Neural cell (in vitro differentiated cells): ENCODE measurements at regions not wholly inside any gene's neighbourhood (a gene's known extent, or its start where the extent isn't known, plus 50 kb on each side); places are given as distances from the start of the nearest gene placed in this dataset.

Experiments used
- H2AFZ ChIP-seq: fragments of 200-600, 300-800 bp; sonication (generic), shearing (Covaris generic); 2 replicates; pipeline ENCODE4 v1.6.0; 2014; ENCODE audit warnings: low read depth, mild to moderate bottlenecking, antibody characterized with exemption, low read length, moderate library complexity
- H3F3A ChIP-seq: fragments of 200-600 bp; shearing (Covaris generic); 2 replicates; pipeline ENCODE4 v1.6.1; 2016; ENCODE audit warnings: mild to moderate bottlenecking, moderate library complexity, mixed read lengths, antibody characterized with exemption, low read length; ENCODE audit not compliant: insufficient read depth, poor library complexity, severe bottlenecking
- H3K27ac ChIP-seq: fragments of 200-600, 300-800 bp; sonication (generic), shearing (Covaris generic); 2 replicates; pipeline ENCODE4 v1.5.1; 2014; ENCODE audit warnings: mild to moderate bottlenecking, low read length, moderate library complexity
- H3K27me3 ChIP-seq: fragments of 300-800, 200-600 bp; sonication (generic), shearing (Covaris generic); 2 replicates; pipeline ENCODE4 v1.6.0; 2014; ENCODE audit warnings: mild to moderate bottlenecking, low read depth, low read length, moderate library complexity; ENCODE audit not compliant: insufficient read depth
- H3K36me3 ChIP-seq: fragments of 300-800, 200-600 bp; sonication (generic), shearing (Covaris generic); 2 replicates; pipeline ENCODE4 v1.5.1; 2014; ENCODE audit warnings: mild to moderate bottlenecking, antibody characterized with exemption, low read length, moderate library complexity; ENCODE audit not compliant: insufficient read depth
- H3K4me2 ChIP-seq: fragments of 300-800, 200-600 bp; sonication (generic), shearing (Covaris generic); 2 replicates; pipeline ENCODE4 v1.6.0; 2014; ENCODE audit warnings: mild to moderate bottlenecking, low read length
- H3K4me3 ChIP-seq: fragments of 300-800, 200-600 bp; sonication (generic), shearing (Covaris generic); 2 replicates; pipeline ENCODE4 v1.5.1; 2014; ENCODE audit warnings: mild to moderate bottlenecking, low read length, moderate library complexity
- H3K79me2 ChIP-seq: fragments of 200-600 bp; shearing (Covaris generic); replicated peaks from 2 replicates; pipeline ENCODE4 v1.6.0; 2014; ENCODE audit warnings: mild to moderate bottlenecking, low read length, moderate library complexity; ENCODE audit not compliant: insufficient read depth
- H3K9ac ChIP-seq: fragments of 300-800, 200-600 bp; sonication (generic), shearing (Covaris generic); 2 replicates; pipeline ENCODE4 v1.6.1; 2016; ENCODE audit warnings: mild to moderate bottlenecking, low read length, mixed read lengths
- H3K9me2 ChIP-seq: fragments of 200-600 bp; shearing (Covaris generic); 2 replicates; pipeline ENCODE4 v1.6.1; 2016; ENCODE audit warnings: mild to moderate bottlenecking, low read length, mixed read lengths; ENCODE audit not compliant: insufficient read depth
- H3K9me3 ChIP-seq: fragments of 200-600, 300-800 bp; sonication (generic), shearing (Covaris generic); 2 replicates; pipeline ENCODE4 v1.6.1; 2016; ENCODE audit warnings: mild to moderate bottlenecking, mixed run types, low read length, moderate library complexity, mixed read lengths
- H4K20me1 ChIP-seq: fragments of 200-600 bp; shearing (Covaris generic); 2 replicates; pipeline ENCODE4 v1.6.1; 2016; ENCODE audit warnings: mild to moderate bottlenecking, mixed run types; ENCODE audit not compliant: insufficient read depth
- CTCF ChIP-seq: fragments of 450-650 bp; IDR thresholded peaks from 2 replicates; pipeline ENCODE4 v1.5.1; 2014; ENCODE audit warnings: antibody characterized with exemption, mild to moderate bottlenecking, moderate library complexity; ENCODE audit not compliant: poor library complexity, severe bottlenecking
- EP300 ChIP-seq: fragments of 450-650 bp; conservative IDR thresholded peaks from 2 replicates; pipeline ENCODE4 v1.6.1; 2014; ENCODE audit warnings: antibody characterized with exemption, mild to moderate bottlenecking, moderate library complexity; ENCODE audit not compliant: poor library complexity, severe bottlenecking
- EZH2 ChIP-seq: fragments of 200-600, 300-800 bp; shearing (Covaris generic), sonication (generic); IDR thresholded peaks from 2 replicates; pipeline ENCODE4 v1.6.1; 2014; ENCODE audit warnings: antibody characterized with exemption, low read length, borderline replicate concordance, mild to moderate bottlenecking; ENCODE audit not compliant: insufficient read depth, poor library complexity, severe bottlenecking
- MXI1 ChIP-seq: fragments of 450-650 bp; conservative IDR thresholded peaks from 2 replicates; pipeline ENCODE4 v1.6.1; 2014; ENCODE audit warnings: antibody characterized with exemption, mild to moderate bottlenecking; ENCODE audit not compliant: poor library complexity, severe bottlenecking
- POLR2AphosphoS5 ChIP-seq: IDR thresholded peaks from 2 replicates; pipeline ENCODE4 v1.6.1; 2012
- RAD21 ChIP-seq: fragments of 450-650 bp; conservative IDR thresholded peaks from 2 replicates; pipeline ENCODE4 v1.6.1; 2014; ENCODE audit warnings: antibody characterized with exemption, mild to moderate bottlenecking, moderate library complexity
- SMC3 ChIP-seq: fragments of 450-650 bp; conservative IDR thresholded peaks from 2 replicates; pipeline ENCODE4 v1.6.1; 2014; ENCODE audit warnings: antibody characterized with exemption, mild to moderate bottlenecking, moderate library complexity; ENCODE audit not compliant: poor library complexity
- TAF1 ChIP-seq: IDR thresholded peaks from 2 replicates; pipeline ENCODE4 v1.6.1; 2012; ENCODE audit warnings: low read depth
- TF ChIP-seq, protein P1 (sequence below): IDR thresholded peaks from 2 replicates; pipeline ENCODE4 v1.6.1; 2012; ENCODE audit warnings: borderline replicate concordance

- H3K79me2 ChIP-seq = no peaks in the 10 kb centered on the region
- no peaks in the 10 kb centered on the region for H3K36me3 ChIP-seq
- H4K20me1 ChIP-seq = no peaks in the 10 kb centered on the region
- no peaks in the 10 kb centered on the region for H3F3A ChIP-seq
- no peak overlapping the region for H2AFZ ChIP-seq
- H3K4me3 ChIP-seq = no peak overlapping the region
- H3K9me3 ChIP-seq = no peaks in the 10 kb centered on the region
- no peaks in the 10 kb centered on the region for H3K9me2 ChIP-seq
- H3K27ac ChIP-seq = no peak overlapping the region
- TF ChIP-seq EZH2 (no peak), SMC3 (no peak), MXI1 (no peak), EP300 (no peak), RAD21 (no peak), POLR2AphosphoS5 (no peak), CTCF (no peak), TAF1 (no peak)
- TF ChIP-seq, protein P1, sequence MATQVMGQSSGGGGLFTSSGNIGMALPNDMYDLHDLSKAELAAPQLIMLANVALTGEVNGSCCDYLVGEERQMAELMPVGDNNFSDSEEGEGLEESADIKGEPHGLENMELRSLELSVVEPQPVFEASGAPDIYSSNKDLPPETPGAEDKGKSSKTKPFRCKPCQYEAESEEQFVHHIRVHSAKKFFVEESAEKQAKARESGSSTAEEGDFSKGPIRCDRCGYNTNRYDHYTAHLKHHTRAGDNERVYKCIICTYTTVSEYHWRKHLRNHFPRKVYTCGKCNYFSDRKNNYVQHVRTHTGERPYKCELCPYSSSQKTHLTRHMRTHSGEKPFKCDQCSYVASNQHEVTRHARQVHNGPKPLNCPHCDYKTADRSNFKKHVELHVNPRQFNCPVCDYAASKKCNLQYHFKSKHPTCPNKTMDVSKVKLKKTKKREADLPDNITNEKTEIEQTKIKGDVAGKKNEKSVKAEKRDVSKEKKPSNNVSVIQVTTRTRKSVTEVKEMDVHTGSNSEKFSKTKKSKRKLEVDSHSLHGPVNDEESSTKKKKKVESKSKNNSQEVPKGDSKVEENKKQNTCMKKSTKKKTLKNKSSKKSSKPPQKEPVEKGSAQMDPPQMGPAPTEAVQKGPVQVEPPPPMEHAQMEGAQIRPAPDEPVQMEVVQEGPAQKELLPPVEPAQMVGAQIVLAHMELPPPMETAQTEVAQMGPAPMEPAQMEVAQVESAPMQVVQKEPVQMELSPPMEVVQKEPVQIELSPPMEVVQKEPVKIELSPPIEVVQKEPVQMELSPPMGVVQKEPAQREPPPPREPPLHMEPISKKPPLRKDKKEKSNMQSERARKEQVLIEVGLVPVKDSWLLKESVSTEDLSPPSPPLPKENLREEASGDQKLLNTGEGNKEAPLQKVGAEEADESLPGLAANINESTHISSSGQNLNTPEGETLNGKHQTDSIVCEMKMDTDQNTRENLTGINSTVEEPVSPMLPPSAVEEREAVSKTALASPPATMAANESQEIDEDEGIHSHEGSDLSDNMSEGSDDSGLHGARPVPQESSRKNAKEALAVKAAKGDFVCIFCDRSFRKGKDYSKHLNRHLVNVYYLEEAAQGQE = no peak
- no peak overlapping the region for H3K9ac ChIP-seq
- H3K27me3 ChIP-seq = no peaks in the 10 kb centered on the region
- no peak overlapping the region for H3K4me2 ChIP-seq
These were observed 128.4 kb upstream of the IER5L start for GRCh38 chr9:129306318-129306973.

DNA sequence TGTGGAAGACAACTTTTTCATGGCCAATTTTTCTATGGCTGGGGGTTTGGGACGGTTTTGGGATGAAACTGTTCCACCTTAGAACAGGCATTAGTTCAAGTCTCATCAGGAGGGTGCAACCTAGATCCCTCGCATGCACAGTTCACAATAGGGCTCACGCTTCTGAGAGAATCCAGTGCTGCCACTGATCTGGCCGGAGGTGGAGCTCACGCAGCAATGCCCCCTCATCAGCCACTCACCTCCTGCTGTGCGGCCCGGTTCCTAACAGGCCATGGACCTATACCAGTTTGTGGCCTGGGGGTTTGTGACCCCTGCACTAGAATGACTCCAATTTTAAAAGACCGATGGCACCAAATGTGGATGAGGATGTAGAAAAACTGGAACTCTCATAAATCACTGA, 127.2 kb upstream of the IER5L start:
- H3K27ac ChIP-seq = no peak overlapping the region

More for the DNA sequence above, 127.2 kb upstream of the IER5L start:
- no peaks in the 10 kb centered on the region for H3K9me2 ChIP-seq
- H3K9ac ChIP-seq = no peak overlapping the region
- no peaks in the 10 kb centered on the region for H3F3A ChIP-seq
- TF ChIP-seq, protein P1 = no peak
- TF ChIP-seq TAF1 (no peak), CTCF (no peak), EZH2 (no peak), MXI1 (no peak), RAD21 (no peak), EP300 (no peak), SMC3 (no peak), POLR2AphosphoS5 (no peak)
- H2AFZ ChIP-seq = no peak overlapping the region
- H3K79me2 ChIP-seq = no peaks in the 10 kb centered on the region
- no peaks in the 10 kb centered on the region for H4K20me1 ChIP-seq
- H3K4me2 ChIP-seq = no peak overlapping the region
- H3K4me3 ChIP-seq = no peak overlapping the region
- H3K36me3 ChIP-seq = no peaks in the 10 kb centered on the region
- H3K9me3 ChIP-seq = peaks cover 2% of the 10 kb centered on the region
- H3K27me3 ChIP-seq = no peaks in the 10 kb centered on the region
